GM12878 (cell line): ENCODE measurements at regions not wholly inside any gene's neighbourhood (a gene's known extent, or its start where the extent isn't known, plus 50 kb on each side); places are given as distances from the start of the nearest gene placed in this dataset.

Experiments used
- ATAC-seq: fragments of 200-7000 bp; cut with Tn5 transposase; 3 replicates; pipeline ENCODE4 v1.9.1; 2020; ENCODE audit warnings: mild to moderate bottlenecking, moderate library complexity
- BruUV-seq: library from RNA; stranded (reverse); fragments of 400-500 nt; replicated peaks from 2 replicates; lab custom pipeline; 2021; lab: Mats Ljungman, UMichigan
- CTCF ChIA-PET: fragments of 300-600 bp; sonication (Branson Sonifier 250); formaldehyde crosslinking; extraction: SDS; loops from one replicate; lab custom pipeline; 2021; ENCODE audit warnings: inconsistent platforms; lab: Yijun Ruan, JAX
- POLR2A ChIA-PET: fragments of 350-600 bp; formaldehyde crosslinking; extraction: SDS; loops from one replicate; lab custom pipeline; 2021; ENCODE audit warnings: inconsistent platforms; lab: Charles Lee
- RAD21 ChIA-PET: fragments of 300-600 bp; sonication (Branson Sonifier 250); formaldehyde crosslinking; loops from one replicate; lab custom pipeline; 2023; ENCODE audit warnings: antibody characterized with exemption; ENCODE audit not compliant: unreplicated experiment; lab: Charles Lee
- SMC1A ChIA-PET: fragments of 300-600 bp; sonication (Branson Sonifier 250); formaldehyde crosslinking; loops from one replicate; lab custom pipeline; 2023; ENCODE audit not compliant: unreplicated experiment, uncharacterized antibody; lab: Charles Lee
- DNase-seq: peaks from one replicate; pipeline ENCODE4 v3.0.0-alpha.2; 2011; ENCODE audit warnings: low read depth, low spot score
- FAIRE-seq: peaks from 3 replicates; lab custom pipeline; 2011; peaks lifted over from hg19 to GRCh38; lab: Jason Lieb, UNC
- H2AFZ ChIP-seq: 2 replicates; pipeline ENCODE4 v1.6.0; 2011; ENCODE audit warnings: low read depth, low read length, control low read depth; ENCODE audit not compliant: control insufficient read depth
- H3K27ac ChIP-seq: 2 replicates; pipeline ENCODE4 v1.5.1; 2011; ENCODE audit warnings: control low read depth; ENCODE audit not compliant: control insufficient read depth, insufficient read depth
- H3K27me3 ChIP-seq, 2 experiments: replicated peaks in 1 of 2; 2 replicates each; pipeline versions ENCODE4 v1.6.0 to v1.6.1; 2011; ENCODE audit warnings: low read length in 1 of 2; ENCODE audit not compliant: control insufficient read depth in 2 of 2, insufficient read depth in 2 of 2
- H3K36me3 ChIP-seq, 2 experiments: 2 replicates each; pipeline ENCODE4 v1.5.1; 2011; ENCODE audit warnings: low read length in 1 of 2; ENCODE audit not compliant: control insufficient read depth in 2 of 2, insufficient read depth in 2 of 2
- H3K4me1 ChIP-seq: 2 replicates; pipeline ENCODE4 v1.6.1; 2011; ENCODE audit warnings: mild to moderate bottlenecking, low read length, moderate library complexity, mixed read lengths; ENCODE audit not compliant: control insufficient read depth, insufficient read depth
- H3K4me2 ChIP-seq: 2 replicates; pipeline ENCODE4 v1.6.0; 2011; ENCODE audit warnings: control low read depth; ENCODE audit not compliant: control insufficient read depth, insufficient read depth
- H3K4me3 ChIP-seq: fragments of 200-600 bp; sonication (generic); 2 replicates; pipeline ENCODE4 v1.5.1; 2016
- H3K79me2 ChIP-seq: 2 replicates; pipeline ENCODE4 v1.6.0; 2011; ENCODE audit warnings: low read length; ENCODE audit not compliant: control insufficient read depth, insufficient read depth
- H3K9ac ChIP-seq: 2 replicates; pipeline ENCODE4 v1.8.0; 2011; ENCODE audit warnings: low read length, control low read depth, mixed read lengths; ENCODE audit not compliant: control insufficient read depth, insufficient read depth
- H3K9me3 ChIP-seq: replicated peaks from 3 replicates; pipeline ENCODE4 v1.5.1; 2011; ENCODE audit warnings: mild to moderate bottlenecking, low read length; ENCODE audit not compliant: control insufficient read depth, insufficient read depth
- H4K20me1 ChIP-seq: 2 replicates; pipeline ENCODE4 v1.6.0; 2011; ENCODE audit not compliant: control insufficient read depth, insufficient read depth
- BCL11A ChIP-seq: IDR thresholded peaks from 2 replicates; pipeline ENCODE4 v1.6.1; 2011; ENCODE audit warnings: low read depth, low read length
- CUX1 ChIP-seq: IDR thresholded peaks from 2 replicates; pipeline ENCODE4 v1.6.1; 2012; ENCODE audit warnings: improper control_type of control experiment, low read depth, low read length; ENCODE audit not compliant: insufficient replicate concordance
- E2F4 ChIP-seq: IDR thresholded peaks from 2 replicates; pipeline ENCODE4 v1.6.1; 2012; ENCODE audit warnings: low read depth, low read length, improper control_type of control experiment
- IKZF1 ChIP-seq: fragments of 450-650 bp; conservative IDR thresholded peaks from 2 replicates; pipeline ENCODE4 v1.6.1; 2017; ENCODE audit warnings: antibody characterized with exemption, mild to moderate bottlenecking
- NBN ChIP-seq: fragments of 450-650 bp; IDR thresholded peaks from 2 replicates; pipeline ENCODE4 v1.6.1; 2016
- PAX8 ChIP-seq: fragments of 450-650 bp; IDR thresholded peaks from 2 replicates; pipeline ENCODE4 v1.6.1; 2017; ENCODE audit warnings: mild to moderate bottlenecking, moderate library complexity
- PBX3 ChIP-seq: IDR thresholded peaks from 2 replicates; pipeline ENCODE4 v1.6.1; 2011; ENCODE audit warnings: mild to moderate bottlenecking, low read depth, low read length, moderate library complexity; ENCODE audit not compliant: insufficient replicate concordance
- RELB ChIP-seq: fragments of 450-650 bp; IDR thresholded peaks from 2 replicates; pipeline ENCODE4 v1.6.1; 2017; ENCODE audit warnings: low read depth, mild to moderate bottlenecking, moderate library complexity
- REST ChIP-seq: IDR thresholded peaks from 2 replicates; pipeline ENCODE4 v1.6.1; 2012; ENCODE audit warnings: mild to moderate bottlenecking, low read depth, low read length
- RUNX3 ChIP-seq: IDR thresholded peaks from 2 replicates; pipeline ENCODE4 v1.6.1; 2012; ENCODE audit warnings: low read length, inconsistent platforms
- SREBF2 ChIP-seq: IDR thresholded peaks from 2 replicates; pipeline ENCODE4 v1.6.1; 2012; ENCODE audit warnings: mild to moderate bottlenecking, low read length
- WGBS: methylation state at CpG from one replicate; pipeline ENCODE4 v1.1.6; 2016; ENCODE audit warnings: low lambda C conversion rate; ENCODE audit not compliant: insufficient replicate concordance, insufficient coverage; ENCODE audit errors: missing lambda C conversion rate; 5-methylcytosine and 5-hydroxymethylcytosine counted together
- in situ Hi-C: fragments of 300-500 bp; cut with MboI; formaldehyde crosslinking; loops from 9 replicates; pipeline ENCODE4 v1.14.3; 2018; ENCODE audit warnings: mixed read lengths
- intact Hi-C: fragments of 100-400 bp; cut with micrococcal nuclease; formaldehyde crosslinking; loops from one replicate; pipeline ENCODE4 v1.14.2; 2022; ENCODE audit not compliant: unreplicated experiment

GRCh38 chr2:236685361-236685760, 115.7 kb downstream of the ACKR3 start:
- Histone ChIP-seq H3K36me3 (no peaks in the 10 kb centered on the region), H3K4me1 (no peaks in the 10 kb centered on the region), H3K27me3 (peaks cover 0 to 4% of the 10 kb centered on the region in 2 experiments; a peak in 2 of 4 replicates), H3K4me2 (no peak overlapping the region), H2AFZ (no peak overlapping the region), H3K4me3 (no peak overlapping the region), H3K27ac (no peak overlapping the region), H3K79me2 (no peaks in the 10 kb centered on the region), H4K20me1 (no peaks in the 10 kb centered on the region), H3K9ac (no peak overlapping the region), H3K9me3 (no peaks in the 10 kb centered on the region)
- ATAC-seq (no peak), FAIRE-seq (no peak), DNase-seq (no peak)
- ChIA-PET POLR2A (no interaction called here), CTCF (no interaction called here), SMC1A (no interaction called here), RAD21 (interaction anchor here (1.0 kb wide), 1 partner anchor 115 kb away, joined by 3 read pairs; no protein-coding TSS in a partner anchor)
- in situ Hi-C loops = no loop called here
- intact Hi-C loops = no loop called here
- no TSS peak for BruUV-seq
- WGBS = 17% methylated on average over 1 of the region's 1 CpG
- TF ChIP-seq IKZF1 = no peak
- no peak for TF ChIP-seq RELB
- TF ChIP-seq CUX1 = no peak
- TF ChIP-seq PAX8 = no peak
- no peak for TF ChIP-seq RUNX3
- TF ChIP-seq NBN = no peak
- TF ChIP-seq SREBF2 = no peak
- no peak for TF ChIP-seq BCL11A
- no peak for TF ChIP-seq E2F4
- TF ChIP-seq REST = no peak
- no peak for TF ChIP-seq PBX3
